GM21737 (cell line): ENCODE measurements at regions not wholly inside any gene's neighbourhood (a gene's known extent, or its start where the extent isn't known, plus 50 kb on each side); places are given as distances from the start of the nearest gene placed in this dataset.

Experiments used
- ATAC-seq: cut with Tn5 transposase; IDR thresholded peaks from one replicate; pipeline ENCODE4 v1.9.1; 2021; ENCODE audit warnings: mild to moderate bottlenecking, moderate library complexity; ENCODE audit not compliant: unreplicated experiment

DNA sequence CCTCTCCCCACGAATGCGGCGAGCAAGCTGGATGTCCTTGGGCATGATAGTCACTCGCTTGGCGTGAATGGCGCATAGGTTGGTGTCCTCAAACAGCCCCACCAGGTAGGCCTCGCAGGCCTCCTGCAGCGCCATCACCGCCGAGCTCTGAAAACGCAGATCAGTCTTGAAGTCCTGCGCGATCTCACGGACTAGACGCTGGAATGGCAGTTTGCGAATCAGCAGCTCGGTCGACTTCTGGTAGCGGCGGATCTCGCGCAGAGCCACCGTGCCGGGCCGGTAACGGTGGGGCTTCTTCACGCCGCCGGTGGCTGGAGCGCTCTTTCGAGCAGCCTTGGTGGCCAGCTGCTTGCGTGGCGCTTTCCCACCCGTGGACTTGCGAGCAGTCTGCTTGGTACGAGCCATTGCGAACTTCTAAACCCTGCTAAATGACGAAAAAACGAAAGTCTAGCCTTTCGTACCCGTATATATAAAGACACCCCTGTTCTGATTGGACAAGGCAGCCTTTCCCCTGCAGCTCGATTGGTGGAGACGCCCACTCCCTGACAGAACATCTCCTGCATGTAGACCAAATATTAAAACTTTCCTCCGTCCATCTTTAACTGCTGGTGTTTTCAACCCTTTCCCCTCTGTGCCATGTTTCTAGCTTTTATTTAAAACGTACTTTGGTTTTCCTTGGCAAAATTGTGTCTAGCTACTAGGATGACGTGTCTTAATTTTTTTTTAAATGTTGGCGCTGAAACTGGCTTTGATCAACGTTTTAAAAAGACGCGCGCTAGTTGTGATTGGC, 109.8 kb downstream of the HFE start:
- peak; percentile 39 for ATAC-seq

DNA sequence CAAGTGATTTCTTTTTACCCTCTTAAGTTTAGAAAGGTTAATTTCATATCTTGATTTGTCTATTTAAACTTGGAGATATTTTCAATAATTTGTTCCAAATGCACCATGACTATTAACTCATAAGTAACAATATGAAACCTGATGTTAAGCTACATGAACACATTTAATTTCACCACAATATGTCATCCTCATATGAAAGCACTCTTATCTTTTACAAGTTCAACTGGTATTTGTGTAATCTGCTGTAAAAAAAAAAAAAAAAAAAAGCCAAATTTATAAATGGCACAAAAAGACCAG, 110.4 kb downstream of the HFE start:
- no peak for ATAC-seq

DNA sequence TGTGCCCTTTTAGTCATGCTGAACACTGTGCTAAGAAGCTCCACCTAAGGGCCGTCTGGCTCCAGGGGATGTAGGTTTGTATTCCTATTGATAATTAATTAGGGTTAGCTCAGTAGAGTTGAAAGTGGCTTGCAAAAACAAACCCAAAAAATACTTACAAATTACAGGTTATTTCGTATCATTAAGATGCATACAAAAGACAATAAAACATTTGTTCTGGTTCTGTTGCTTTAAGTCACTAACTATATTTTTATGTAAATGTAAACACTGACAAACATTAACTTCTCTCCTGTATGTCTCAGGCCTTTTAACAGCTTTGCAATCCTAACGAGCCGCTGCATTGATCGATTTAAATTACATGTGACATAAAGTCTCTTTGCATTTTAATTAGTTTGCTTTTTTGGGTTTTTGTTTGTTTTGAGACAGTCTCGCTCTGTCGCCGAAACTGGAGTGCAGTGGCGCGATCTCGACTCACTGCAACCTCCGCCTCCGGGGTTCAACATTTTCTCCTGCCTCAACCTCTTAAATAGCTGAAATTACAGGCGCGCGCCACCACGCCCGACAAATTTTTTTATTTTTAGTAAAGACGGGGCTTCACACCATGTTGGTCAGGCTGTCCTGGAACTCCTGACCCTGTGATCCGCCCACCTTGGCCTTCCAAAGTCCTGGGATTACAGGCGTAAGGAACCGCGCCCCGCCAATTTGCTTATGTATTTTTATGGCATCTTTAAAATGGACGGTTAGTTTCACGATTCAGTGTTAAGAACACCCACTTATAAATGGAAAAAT, 110.9 kb downstream of the HFE start:
- ATAC-seq = no peak

DNA sequence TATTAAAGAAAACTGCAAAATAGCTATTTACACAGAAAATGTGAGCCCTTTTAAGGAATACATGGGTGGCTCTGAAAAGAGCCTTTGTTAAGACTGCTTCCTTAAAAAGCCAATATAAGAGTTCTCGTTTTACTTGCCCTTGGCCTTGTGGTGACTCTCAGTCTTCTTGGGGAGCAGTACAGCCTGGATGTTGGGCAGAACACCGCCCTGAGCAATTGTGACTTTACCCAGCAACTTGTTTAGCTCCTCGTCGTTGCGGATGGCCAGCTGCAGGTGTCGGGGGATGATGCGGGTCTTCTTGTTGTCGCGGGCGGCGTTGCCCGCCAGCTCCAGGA, 111.5 kb downstream of the HFE start:
- peak; percentile 2 for ATAC-seq

DNA sequence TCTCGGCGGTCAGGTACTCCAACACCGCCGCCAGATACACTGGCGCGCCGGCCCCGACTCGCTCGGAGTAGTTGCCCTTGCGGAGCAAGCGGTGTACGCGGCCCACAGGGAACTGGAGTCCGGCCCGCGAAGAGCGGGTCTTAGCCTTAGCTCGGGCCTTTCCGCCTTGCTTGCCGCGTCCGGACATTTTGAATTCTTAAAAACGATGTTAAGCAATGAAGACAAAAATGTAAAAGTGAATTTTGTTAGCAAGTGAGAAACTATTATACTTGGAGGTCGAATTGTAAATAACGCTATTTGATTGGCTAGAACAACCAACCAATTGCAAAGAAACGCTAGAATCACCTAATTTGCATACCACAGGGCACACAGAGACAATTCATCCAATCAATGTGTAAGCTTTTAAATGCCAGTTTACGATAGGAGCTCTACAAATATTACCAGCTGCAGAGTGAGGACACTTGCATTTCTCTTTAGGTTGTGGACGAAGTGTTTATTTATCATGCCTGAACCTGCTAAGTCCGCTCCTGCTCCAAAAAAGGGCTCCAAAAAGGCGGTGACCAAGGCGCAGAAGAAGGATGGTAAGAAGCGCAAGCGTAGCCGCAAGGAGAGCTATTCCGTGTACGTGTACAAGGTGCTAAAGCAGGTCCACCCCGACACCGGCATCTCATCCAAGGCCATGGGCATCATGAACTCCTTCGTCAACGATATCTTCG, 112.0 kb downstream of the HFE start:
- ATAC-seq = peak; percentile 44

DNA sequence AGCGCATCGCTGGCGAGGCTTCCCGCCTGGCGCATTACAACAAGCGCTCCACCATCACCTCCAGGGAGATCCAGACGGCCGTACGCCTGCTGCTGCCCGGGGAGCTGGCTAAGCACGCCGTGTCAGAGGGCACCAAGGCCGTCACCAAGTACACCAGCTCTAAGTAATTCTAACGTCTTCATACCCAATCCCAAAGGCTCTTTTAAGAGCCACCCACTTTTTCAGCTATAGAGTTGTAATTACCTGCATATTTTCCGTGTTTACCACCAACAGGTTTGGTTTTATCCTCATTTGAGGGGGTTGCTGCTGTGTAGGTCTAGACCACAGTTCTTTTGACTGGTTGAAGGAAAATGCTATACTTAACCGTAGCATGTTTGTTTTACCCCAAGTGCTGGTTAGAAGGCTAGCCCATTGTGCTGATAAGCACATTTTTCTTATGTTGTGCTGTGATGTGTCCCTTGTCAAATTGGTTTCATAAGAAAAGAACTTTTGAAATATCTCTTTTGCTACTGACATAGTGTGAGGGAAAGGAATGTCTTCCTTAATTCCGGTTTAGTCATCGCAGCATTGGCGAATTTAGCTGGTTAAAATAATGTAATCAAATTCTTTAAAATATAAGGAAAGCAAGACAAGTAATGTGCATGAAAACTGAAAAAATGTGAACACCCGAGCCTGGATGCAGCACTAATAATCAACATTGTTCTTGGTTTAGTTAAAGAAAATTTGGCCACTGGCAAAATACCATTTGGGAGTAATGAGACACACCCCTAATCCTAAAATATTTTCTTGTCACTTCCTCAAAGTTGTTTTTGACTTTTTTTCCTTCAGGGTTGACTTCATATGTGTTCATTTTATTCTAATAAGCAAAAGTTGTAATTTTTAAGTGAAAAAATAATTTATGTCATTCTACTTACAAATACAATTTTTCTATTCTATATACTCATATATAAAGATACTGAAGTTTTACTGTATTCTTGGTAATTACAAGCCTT, 112.8 kb downstream of the HFE start:
- ATAC-seq = no peak

DNA sequence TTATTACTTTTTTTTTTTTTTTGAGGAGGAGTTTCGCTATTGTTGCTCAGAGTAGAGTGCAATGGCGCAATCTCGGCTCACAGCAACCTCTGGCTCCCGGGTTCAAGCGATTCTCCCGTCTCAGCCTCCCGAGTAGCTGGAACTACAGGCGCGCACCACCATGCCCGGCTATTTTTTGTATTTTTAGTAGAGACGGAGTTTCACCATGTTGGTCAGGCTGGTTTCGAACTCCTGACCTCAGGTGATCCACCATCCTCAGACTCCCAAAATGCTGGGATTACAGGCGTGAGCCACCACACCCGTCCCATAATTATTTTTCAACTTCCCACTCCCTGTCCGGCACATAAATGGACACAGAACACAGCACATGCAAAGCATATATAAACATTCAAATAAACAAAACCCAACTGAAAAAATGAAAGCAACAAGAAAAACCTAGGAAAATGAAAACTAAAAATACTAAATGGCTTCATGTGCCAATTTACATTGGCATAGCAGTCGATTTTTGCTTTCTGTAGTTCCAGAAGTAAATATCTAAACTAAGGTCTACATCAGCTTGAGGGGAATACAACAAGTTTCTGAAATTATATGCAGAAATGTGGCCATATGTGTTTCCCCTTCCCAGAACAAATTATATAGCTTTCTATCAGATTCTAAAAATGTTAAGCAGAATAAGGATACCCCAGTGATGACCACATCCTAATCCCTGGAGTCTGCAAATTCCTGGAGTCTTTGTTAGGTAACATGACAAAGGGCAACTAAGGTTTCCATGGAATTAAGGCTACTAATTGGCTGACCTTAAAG, 113.9 kb downstream of the HFE start:
- no peak for ATAC-seq

DNA sequence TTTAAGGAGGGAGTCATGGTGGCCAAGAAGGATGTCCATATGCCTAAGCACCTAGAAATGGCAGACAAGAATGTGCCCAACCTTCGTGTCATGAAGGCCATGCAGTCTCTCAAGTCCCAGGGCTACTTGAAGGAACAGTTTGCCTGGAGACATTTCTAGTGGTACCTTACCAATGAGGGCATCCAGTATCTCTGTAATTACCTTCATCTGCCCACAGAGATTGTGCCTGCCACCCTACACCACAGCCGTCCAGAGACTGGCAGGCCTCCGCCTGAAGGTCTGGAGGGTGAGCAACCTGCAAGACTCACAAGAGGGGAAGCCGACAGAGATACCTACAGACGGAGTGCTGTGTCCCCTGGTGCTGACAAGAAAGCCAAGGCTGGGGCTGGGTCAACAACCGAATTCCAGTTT, 115.0 kb downstream of the HFE start:
- ATAC-seq = no peak

DNA sequence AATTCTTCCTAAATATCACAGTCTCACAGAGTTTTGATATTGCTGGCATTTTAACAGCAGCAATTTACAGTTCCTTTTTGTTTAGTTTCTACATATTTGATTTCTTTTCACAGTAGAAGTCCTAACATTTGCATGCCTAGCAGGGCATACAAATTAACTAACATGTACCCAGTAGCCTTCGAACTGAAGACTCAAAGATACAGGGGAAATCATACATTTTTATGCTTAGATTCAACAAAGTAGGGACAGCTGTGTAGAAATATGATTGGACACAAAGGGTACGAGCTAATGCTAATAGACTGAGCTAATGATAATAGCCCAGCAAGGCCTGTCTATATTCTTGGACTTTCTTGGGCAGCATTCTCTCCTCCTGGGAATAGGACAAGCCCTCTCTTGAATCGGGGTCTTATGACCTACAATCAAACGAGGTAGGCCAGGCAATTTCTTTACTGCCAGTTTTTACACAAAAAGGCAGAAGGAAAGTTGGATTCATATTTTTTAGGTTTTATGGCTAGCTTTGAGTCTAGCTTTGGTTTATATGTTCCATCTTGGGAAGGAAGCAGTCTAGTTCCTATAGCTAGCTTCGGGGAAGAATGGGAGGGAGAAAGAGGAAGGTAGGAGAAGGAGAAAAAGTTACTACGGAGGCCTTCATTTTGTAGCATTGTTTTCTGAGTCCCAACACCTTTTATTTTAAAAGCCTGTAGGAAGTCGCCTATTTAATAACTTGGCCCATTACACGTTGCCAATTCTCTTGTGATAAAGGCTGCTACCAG, 115.8 kb downstream of the HFE start:
- no peak for ATAC-seq

DNA sequence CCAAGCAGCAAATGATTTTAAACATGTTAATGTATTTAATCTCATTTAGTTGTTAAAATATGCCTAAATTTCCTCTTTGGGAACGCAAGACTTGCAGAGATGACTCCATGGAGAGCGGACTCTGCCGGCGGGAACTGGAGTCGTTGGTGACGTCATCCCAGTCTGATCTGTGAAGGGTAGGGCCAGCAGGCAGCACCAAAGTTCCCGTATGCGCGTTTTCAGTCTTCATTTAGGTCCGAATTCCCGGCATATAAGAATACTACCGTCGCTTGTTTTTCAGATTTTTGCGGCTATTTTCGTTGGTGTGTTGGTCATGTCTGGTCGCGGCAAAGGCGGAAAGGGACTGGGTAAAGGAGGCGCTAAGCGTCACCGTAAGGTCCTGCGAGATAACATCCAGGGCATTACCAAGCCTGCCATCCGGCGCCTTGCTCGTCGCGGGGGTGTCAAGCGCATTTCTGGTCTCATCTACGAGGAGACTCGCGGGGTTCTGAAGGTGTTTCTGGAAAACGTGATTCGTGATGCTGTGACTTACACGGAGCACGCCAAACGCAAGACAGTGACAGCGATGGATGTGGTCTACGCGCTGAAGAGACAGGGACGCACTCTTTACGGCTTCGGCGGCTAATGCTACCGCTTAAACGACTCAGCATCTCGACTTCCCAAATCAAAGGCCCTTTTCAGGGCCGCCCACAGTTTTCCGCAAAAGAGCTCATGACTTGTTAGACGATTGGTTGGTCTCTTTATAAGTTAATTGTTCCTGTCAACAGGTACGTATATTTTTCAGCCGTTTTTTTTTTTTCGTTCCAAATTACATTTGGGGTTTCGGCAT, 117.3 kb downstream of the HFE start:
- peak; percentile 52 for ATAC-seq

DNA sequence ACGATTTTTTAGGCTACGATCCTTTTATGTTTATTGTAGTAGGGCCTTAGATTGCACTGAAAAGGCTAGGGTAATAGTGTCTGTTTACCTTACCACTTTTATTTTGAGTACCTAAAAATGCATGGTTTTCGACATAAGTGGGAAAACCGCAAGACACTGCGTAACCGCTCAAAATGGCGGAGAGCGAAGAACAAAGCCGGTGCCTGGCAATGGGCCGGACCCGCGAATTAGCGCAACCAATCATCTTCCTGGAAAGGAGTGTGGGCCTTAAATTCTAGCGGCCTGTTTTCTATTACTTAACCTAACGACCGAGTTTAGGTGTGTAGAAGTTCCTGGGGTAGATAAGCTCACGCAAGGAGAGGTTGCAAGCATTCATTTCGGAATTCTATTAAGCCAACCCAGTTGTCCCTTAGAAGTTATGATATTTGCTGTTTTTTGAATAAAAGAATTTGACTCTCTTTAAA, 118.0 kb downstream of the HFE start:
- ATAC-seq = peak; percentile 28

DNA sequence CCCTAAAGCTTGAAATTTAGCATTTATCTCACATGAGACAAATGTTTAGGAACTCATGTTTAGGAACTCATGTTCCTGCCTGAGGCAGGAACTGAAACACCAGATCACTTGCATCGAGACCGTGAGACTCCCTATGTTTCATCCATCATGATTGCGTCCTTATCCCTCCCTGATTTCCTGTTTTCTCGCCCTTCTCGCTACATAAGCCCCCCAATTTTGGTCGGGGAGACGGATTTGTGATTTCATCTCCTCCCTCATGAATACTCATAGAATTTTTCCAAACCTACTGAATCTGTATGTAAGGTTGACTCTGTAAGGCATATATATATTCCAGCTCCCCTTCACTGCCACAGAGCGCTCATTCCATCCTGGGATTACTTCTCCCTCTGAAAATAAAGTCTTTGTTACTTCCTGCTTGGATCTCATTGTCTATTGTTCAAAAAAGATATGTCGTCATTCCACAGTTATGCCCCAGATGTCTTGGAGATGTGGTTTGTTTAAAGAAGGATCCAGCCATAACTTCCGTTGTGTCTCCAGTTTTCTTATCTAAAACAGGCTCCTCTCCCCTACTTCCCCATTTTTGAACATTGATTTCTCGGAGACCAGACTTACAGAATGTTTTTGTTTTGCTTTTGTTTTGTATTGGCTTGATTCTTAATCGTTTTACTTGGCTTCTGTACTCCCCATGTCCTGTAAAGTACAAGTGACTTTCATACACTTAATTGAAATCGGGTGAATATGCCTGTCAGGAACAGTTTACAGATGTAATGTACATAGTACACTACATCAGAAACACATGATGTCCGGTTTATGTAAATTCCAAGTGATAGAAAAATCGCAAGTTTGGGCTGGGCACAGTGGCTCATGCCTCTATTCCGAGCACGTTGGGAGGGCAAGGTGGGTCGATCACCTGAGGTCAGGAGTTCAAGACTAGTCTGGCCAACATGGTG, 118.7 kb downstream of the HFE start:
- ATAC-seq = no peak

DNA sequence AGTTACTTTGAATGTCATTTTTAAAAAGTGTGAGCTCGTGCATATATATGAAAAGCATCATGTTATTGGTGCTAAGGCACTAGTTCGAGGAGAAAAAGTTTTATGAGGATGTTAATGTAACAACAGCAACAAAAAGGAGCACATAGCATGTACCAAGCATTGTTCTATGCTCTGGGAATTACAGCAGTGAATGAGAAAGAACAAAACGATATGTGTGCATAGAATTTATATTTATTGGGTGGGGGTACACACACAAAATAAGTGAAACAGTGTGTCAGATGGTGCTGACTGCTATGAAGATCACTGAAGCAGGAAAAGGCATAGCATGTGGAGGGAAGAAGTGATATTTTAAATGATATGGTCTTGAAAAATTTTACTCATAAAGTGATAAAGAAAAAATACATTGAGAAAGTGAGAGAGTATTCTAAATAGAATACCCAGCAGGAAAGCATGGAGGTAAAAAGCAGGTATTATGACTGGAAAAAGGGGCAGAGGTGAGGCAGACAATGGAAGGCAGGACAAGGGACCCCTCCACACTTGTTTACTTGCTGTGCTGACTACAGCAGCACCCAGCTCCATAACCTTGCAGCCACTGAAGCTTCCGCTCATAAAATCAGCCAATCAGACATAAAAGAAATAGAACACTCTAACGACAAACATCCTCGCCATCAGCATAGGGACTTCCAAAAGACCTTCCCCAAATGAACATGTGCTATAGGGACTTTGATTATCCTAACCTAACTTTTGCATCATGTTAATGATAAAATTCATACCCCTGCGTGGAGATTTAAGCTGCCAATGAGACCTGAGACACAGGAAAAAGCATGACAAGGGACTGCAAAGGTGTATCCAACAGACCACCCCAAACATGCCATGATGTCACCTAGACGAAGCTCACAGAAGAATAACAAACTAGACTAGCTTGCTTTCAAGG, 119.9 kb downstream of the HFE start:
- no peak for ATAC-seq

DNA sequence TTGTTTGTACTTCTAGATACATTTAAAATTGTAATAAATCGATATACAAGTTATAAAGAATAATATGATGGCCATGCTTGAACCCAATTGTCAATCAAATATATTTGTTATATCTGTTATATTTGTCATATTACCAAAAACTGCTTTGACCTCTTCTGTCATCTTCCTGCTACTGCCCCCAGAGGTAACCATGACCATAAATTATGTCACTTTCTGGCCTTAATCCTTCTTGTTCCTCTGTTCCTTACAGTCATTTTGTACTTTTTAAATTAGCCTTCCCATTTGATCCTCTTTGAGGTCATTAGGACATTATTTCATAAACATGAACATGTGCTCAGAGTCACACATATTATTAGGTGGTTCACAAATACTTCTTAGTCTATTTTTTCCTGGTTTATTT, 124.7 kb downstream of the HFE start:
- ATAC-seq = no peak

DNA sequence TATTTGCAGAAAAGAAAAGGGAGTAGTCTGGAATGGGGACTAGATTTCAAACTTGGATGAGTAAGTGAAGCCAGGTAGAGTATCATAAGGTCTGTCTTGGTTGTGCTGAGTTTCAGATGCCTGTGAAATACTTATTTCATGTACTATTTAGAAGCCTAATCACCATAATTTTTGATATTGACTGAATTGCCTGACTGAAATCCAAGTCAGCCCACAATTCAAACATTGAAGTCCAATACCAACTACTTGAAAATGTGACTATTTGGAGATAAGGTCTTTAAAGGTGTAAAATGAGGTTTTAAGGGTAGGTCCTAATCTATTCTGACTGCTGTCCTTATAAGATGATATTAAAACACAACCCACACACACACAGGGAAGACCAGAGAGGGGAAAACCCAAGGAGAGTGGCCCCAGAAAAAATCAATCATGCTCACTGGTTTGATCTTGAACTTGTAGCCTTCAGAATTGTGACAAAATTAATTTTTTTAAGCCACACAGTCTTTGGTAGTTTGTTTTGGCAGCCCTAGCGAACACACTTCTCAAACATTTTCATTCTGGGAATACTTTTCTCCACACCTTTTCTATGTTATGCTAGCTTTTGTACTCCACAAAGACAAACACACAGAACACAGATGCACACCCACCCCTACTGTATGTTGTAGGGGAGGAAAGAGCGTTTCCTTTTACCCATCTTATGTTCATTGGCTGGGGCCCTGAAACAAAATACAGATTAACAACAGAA, 126.3 kb downstream of the HFE start:
- no peak for ATAC-seq
